ENCODE measurements at regions not wholly inside any gene's neighbourhood (a gene's known extent, or its start where the extent isn't known, plus 50 kb on each side); places are given as distances from the start of the nearest gene placed in this dataset.
"Not testable (repeated sequence)": the region's sequence is repeated elsewhere in the genome, so short reads cannot be mapped to it uniquely, and the experiment has no call there.

GRCh38 chr12:60535363-60535762, 939.5 kb downstream of the SLC16A7 start:
- no peak overlapping the region for H3K4me3 ChIP-seq (ENCODE audit: low read depth, low read length)
- TF ChIP-seq CTCF (IDR thresholded peaks at IDR 0.05; ENCODE audit: borderline replicate concordance, insufficient read depth, low read depth, low read length), result no peak

GRCh38 chr12:60539592-60539991, 943.8 kb downstream of the SLC16A7 start:
- H3K4me3 ChIP-seq (ENCODE audit: low read depth, low read length), result no peak overlapping the region

GRCh38 chr12:60568914-60569313, 973.1 kb downstream of the SLC16A7 start:
- H3K4me3 ChIP-seq (ENCODE audit: low read depth, low read length), result no peak overlapping the region
- TF ChIP-seq CTCF (IDR thresholded peaks at IDR 0.05; ENCODE audit: borderline replicate concordance, insufficient read depth, low read depth, low read length), result no peak

More at GRCh38 chr12:60539592-60539991, 943.8 kb downstream of the SLC16A7 start:
- no peak for TF ChIP-seq CTCF (IDR thresholded peaks at IDR 0.05; ENCODE audit: borderline replicate concordance, insufficient read depth, low read depth, low read length)

DNA sequence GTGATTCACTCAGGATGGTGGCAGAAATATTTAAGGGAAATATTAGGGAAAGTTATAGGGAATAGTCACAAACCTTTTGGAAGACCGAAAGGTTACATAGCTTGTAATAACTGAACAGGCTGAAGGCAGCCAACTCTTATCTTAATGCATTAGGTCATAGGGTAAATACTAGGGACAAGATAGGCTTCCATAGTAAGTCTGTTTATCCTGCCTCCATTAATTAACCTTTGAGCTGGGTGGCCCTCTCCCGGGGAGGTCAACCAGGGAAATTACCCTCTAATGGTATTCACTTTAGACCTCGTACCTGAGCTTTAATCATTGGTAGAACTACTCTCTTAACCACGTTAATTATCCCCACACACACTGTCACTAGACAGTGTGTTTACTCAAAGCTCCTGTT, 981.8 kb downstream of the SLC16A7 start:
- TF ChIP-seq CTCF (IDR thresholded peaks at IDR 0.05; ENCODE audit: borderline replicate concordance, insufficient read depth, low read depth, low read length), result no peak

GRCh38 chr12:60587664-60588063, 991.8 kb downstream of the SLC16A7 start:
- not testable (repeated sequence) for H3K4me3 ChIP-seq (ENCODE audit: low read depth, low read length)

More for the DNA sequence above, 981.8 kb downstream of the SLC16A7 start:
- H3K4me3 ChIP-seq (ENCODE audit: low read depth, low read length), result no peak overlapping the region

GRCh38 chr12:60594035-60594711, 998.3 kb downstream of the SLC16A7 start:
- no peak for TF ChIP-seq CTCF (IDR thresholded peaks at IDR 0.05; ENCODE audit: borderline replicate concordance, insufficient read depth, low read depth, low read length)
- no peak overlapping the region for H3K4me3 ChIP-seq (ENCODE audit: low read depth, low read length)

- no peak for TF ChIP-seq CTCF (IDR thresholded peaks at IDR 0.05; ENCODE audit: borderline replicate concordance, insufficient read depth, low read depth, low read length)
- H3K4me3 ChIP-seq (ENCODE audit: low read depth, low read length), result no peak overlapping the region
Measured at GRCh38 chr12:60602601-60603000, 1006.8 kb downstream of the SLC16A7 start.

GRCh38 chr12:60603475-60603874, 1007.6 kb downstream of the SLC16A7 start:
- H3K4me3 ChIP-seq (ENCODE audit: low read depth, low read length), result not testable (repeated sequence)

Data from GM12875 (cell line).